Trophoblast cell (in vitro differentiated cells and primary cell): ENCODE measurements at regions not wholly inside any gene's neighbourhood (a gene's known extent, or its start where the extent isn't known, plus 50 kb on each side); places are given as distances from the start of the nearest gene placed in this dataset.
A peak's percentile ranks its signal among the peaks of the same experiment; 100 is the strongest.

Experiments
- DNase-seq, 2 donors: peaks; one replicate each; pipeline ENCODE4 v3.0.0-alpha.2; 2016
- H2AFZ ChIP-seq: 2 replicates; pipeline ENCODE4 v1.6.1; 2013; ENCODE audit warnings: low read length, moderate library complexity, mild to moderate bottlenecking; ENCODE audit not compliant: insufficient read depth, poor library complexity
- H2AK5ac ChIP-seq: 2 replicates; pipeline ENCODE4 v1.6.1; 2013; ENCODE audit warnings: mild to moderate bottlenecking, low read length
- H2BK120ac ChIP-seq: 2 replicates; pipeline ENCODE4 v1.6.1; 2013; ENCODE audit warnings: low read length, mild to moderate bottlenecking, moderate library complexity; ENCODE audit not compliant: insufficient read depth, poor library complexity
- H2BK12ac ChIP-seq: 2 replicates; pipeline ENCODE4 v1.6.1; 2013; ENCODE audit warnings: mild to moderate bottlenecking, low read length, moderate library complexity
- H2BK5ac ChIP-seq: 2 replicates; pipeline ENCODE4 v1.6.1; 2013; ENCODE audit warnings: low read length, low read depth, moderate library complexity, mild to moderate bottlenecking; ENCODE audit not compliant: poor library complexity
- H3K14ac ChIP-seq: 2 replicates; pipeline ENCODE4 v1.6.1; 2013; ENCODE audit warnings: mild to moderate bottlenecking, low read length
- H3K18ac ChIP-seq: 2 replicates; pipeline ENCODE4 v1.6.1; 2013; ENCODE audit warnings: mild to moderate bottlenecking, low read length
- H3K23ac ChIP-seq: 2 replicates; pipeline ENCODE4 v1.6.1; 2013; ENCODE audit warnings: low read length
- H3K27ac ChIP-seq: 2 replicates; pipeline ENCODE4 v1.5.1; 2013; ENCODE audit warnings: low read depth, mild to moderate bottlenecking, inconsistent platforms, low read length, moderate library complexity
- H3K27me3 ChIP-seq: 2 replicates; pipeline ENCODE4 v1.6.1; 2013; ENCODE audit warnings: inconsistent platforms, mild to moderate bottlenecking, low read length, moderate library complexity; ENCODE audit not compliant: insufficient read depth
- H3K36me3 ChIP-seq, 2 experiments: 1 replicate in 1 of 2; 2 replicates in 1 of 2; pipeline ENCODE4 v1.6.1; 2013; ENCODE audit warnings: low read length in 2 of 2, mild to moderate bottlenecking in 2 of 2, moderate library complexity in 1 of 2; ENCODE audit not compliant: insufficient read depth in 2 of 2, control insufficient read depth in 1 of 2
- H3K4ac ChIP-seq: 2 replicates; pipeline ENCODE4 v1.6.1; 2013; ENCODE audit warnings: low read depth, mild to moderate bottlenecking, low read length, moderate library complexity
- H3K4me1 ChIP-seq, 2 experiments: 1 replicate in 1 of 2; 2 replicates in 1 of 2; pipeline ENCODE4 v1.6.1; 2013; ENCODE audit warnings: low read length in 2 of 2, mild to moderate bottlenecking in 2 of 2, moderate library complexity in 1 of 2; ENCODE audit not compliant: insufficient read depth in 2 of 2, control insufficient read depth in 1 of 2
- H3K4me2 ChIP-seq: 2 replicates; pipeline ENCODE4 v1.6.1; 2013; ENCODE audit warnings: inconsistent platforms, mild to moderate bottlenecking, low read length, moderate library complexity
- H3K4me3 ChIP-seq: 2 replicates; pipeline ENCODE4 v1.5.1; 2013; ENCODE audit warnings: mild to moderate bottlenecking, low read depth, low read length, inconsistent platforms
- H3K79me1 ChIP-seq: one replicate; pipeline ENCODE4 v1.6.1; 2013; ENCODE audit warnings: low read length
- H3K79me2 ChIP-seq: 2 replicates; pipeline ENCODE4 v1.6.1; 2013; ENCODE audit warnings: low read length, mild to moderate bottlenecking; ENCODE audit not compliant: control insufficient read depth, insufficient read depth, poor library complexity
- H3K9ac ChIP-seq: 2 replicates; pipeline ENCODE4 v1.6.1; 2013; ENCODE audit warnings: mild to moderate bottlenecking, low read length
- H3K9me3 ChIP-seq: 2 replicates; pipeline ENCODE4 v1.6.1; 2013; ENCODE audit warnings: low read depth, mild to moderate bottlenecking, control low read depth, inconsistent platforms, low read length; ENCODE audit not compliant: insufficient read depth
- H4K12ac ChIP-seq: 2 replicates; pipeline ENCODE4 v1.6.1; 2013; ENCODE audit warnings: low read depth, mild to moderate bottlenecking, low read length, moderate library complexity
- H4K8ac ChIP-seq: 2 replicates; pipeline ENCODE4 v1.6.1; 2013; ENCODE audit warnings: low read depth, mild to moderate bottlenecking, low read length, moderate library complexity
- H4K91ac ChIP-seq: one replicate; pipeline ENCODE4 v1.6.1; 2013; ENCODE audit warnings: low read depth, mild to moderate bottlenecking, low read length, moderate library complexity
- WGBS: extraction: QIAGEN DNeasy Blood & Tissue Kit; methylation state at CpG from one replicate; pipeline ENCODE4 v1.1.7; 2013; ENCODE audit warnings: missing lambda C conversion rate; ENCODE audit not compliant: insufficient read length, insufficient coverage; ENCODE audit errors: extremely low coverage; 5-methylcytosine and 5-hydroxymethylcytosine counted together

DNA sequence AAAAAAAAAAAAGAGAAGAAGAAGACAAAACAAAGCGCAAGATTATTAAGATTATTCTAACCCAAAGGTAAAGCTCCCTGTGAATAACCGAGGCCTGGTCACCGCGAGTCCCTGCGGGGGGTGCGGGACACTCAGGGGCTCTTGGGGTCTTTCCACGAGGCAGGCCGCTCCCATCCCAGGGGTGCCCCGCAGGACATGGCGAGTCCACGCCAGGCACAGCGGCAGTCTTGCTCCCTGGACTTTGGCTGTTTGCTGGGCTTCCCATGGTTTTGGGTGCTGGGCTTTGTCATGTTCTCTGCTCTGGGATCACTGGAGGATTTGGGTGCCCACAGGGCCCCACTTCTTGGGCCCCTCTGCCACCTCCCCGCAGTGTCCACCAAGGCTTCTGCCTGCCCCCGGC lies 137.4 kb upstream of the TCERG1L start:
- H3K14ac ChIP-seq = no peak overlapping the region
- H2BK120ac ChIP-seq = no peak overlapping the region
- no peak overlapping the region for H2AFZ ChIP-seq
- H4K91ac ChIP-seq = no peak overlapping the region
- H3K9ac ChIP-seq = no peak overlapping the region
- H4K12ac ChIP-seq = no peak overlapping the region
- H3K4me2 ChIP-seq = no peak overlapping the region
- H3K18ac ChIP-seq = no peak overlapping the region
- H3K36me3 ChIP-seq = no peaks in the 10 kb centered on the region
- no peak overlapping the region for H3K23ac ChIP-seq
- no peaks in the 10 kb centered on the region for H3K27me3 ChIP-seq
- no peaks in the 10 kb centered on the region for H3K79me1 ChIP-seq
- H3K27ac ChIP-seq = no peak overlapping the region
- H4K8ac ChIP-seq = no peak overlapping the region
- no peaks in the 10 kb centered on the region for H3K79me2 ChIP-seq
- no peak overlapping the region for H3K4me3 ChIP-seq
- no peak overlapping the region for H2AK5ac ChIP-seq
- no peaks in the 10 kb centered on the region for H3K9me3 ChIP-seq
- no peak overlapping the region for H2BK12ac ChIP-seq
- DNase-seq = no peak
- H3K4me1 ChIP-seq = peaks cover 0 to 3% of the 10 kb centered on the region in 2 experiments
- H3K4ac ChIP-seq = no peak overlapping the region
- WGBS = no CpG with 5 or more reads among the region's 14 CpGs
- H2BK5ac ChIP-seq = no peak overlapping the region

DNA sequence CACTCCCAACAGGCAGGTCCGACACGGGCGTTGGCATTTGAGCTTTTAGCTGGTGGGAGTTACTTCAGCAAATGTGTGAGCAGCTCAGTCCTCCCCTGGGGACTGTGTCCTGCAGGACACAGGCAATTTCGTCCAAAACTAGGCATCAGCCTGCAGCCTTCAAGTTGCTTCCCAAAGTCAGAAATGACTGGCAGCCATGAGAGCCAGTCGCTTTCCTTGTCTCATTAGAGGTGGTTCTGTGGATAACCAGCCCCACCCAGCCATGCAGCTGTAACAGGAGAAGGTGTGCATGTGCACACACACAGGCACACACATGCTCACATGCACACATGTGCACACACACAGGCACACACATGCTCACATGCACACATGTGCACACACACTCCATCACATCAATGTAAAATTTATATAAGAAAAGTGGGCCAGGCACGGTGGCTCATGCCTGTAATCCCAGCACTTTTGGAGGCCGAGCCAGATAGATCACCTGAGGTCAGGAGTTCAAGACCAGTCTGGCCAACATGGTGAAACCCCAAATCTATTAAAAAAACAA lies 138.8 kb upstream of the TCERG1L start:
- Histone ChIP-seq H2AK5ac (no peak overlapping the region), H2BK120ac (no peak overlapping the region), H3K9ac (no peak overlapping the region), H4K91ac (no peak overlapping the region), H2BK5ac (no peak overlapping the region), H4K8ac (no peak overlapping the region), H3K27ac (no peak overlapping the region), H3K4ac (no peak overlapping the region), H3K27me3 (no peaks in the 10 kb centered on the region), H4K12ac (no peak overlapping the region), H3K23ac (no peak overlapping the region), H3K79me2 (no peaks in the 10 kb centered on the region), H2BK12ac (no peak overlapping the region), H3K9me3 (no peaks in the 10 kb centered on the region), H2AFZ (no peak overlapping the region), H3K4me2 (no peak overlapping the region), H3K18ac (no peak overlapping the region), H3K4me1 (peaks cover 0 to 5% of the 10 kb centered on the region in 2 experiments), H3K79me1 (no peaks in the 10 kb centered on the region), H3K14ac (no peak overlapping the region), H3K4me3 (no peak overlapping the region), H3K36me3 (no peaks in the 10 kb centered on the region)
- no CpG with 5 or more reads among the region's 7 CpGs for WGBS
- no peak for DNase-seq

DNA sequence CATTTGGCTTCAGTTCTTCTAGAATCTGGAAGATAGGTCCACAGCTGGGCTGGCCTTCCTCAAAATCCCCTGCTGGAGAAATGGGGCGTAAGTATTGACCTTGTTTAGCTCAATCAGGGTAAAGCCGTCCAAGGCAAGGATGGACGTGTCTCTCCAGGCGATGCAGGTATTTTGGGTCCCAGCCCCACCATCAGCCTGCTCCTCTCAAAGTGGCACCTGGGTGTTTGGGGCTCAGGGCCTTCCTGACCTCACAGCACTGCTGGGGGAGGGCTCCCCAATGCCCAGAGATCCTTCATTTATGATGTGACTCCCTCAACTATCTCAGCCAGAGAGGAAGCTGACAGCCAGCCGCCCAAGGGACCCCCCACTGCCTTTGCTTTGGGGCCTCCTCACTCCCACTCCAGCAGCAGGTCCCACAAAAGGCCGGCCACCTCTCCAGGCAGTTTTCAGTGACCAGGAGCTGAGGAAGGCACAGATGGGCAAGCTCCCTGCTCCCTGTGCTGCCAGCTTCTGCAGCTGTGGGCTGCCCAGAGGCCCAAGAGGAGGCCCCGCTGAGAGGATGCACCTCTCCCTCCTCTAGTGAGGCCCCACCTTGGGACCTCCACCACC lies 140.0 kb upstream of the TCERG1L start:
- Histone ChIP-seq H3K79me1 (no peaks in the 10 kb centered on the region), H4K12ac (no peak overlapping the region), H2BK120ac (no peak overlapping the region), H3K18ac (no peak overlapping the region), H2BK12ac (no peak overlapping the region), H2BK5ac (no peak overlapping the region), H3K4ac (no peak overlapping the region), H3K23ac (no peak overlapping the region), H3K36me3 (no peaks in the 10 kb centered on the region), H3K27me3 (no peaks in the 10 kb centered on the region), H2AK5ac (no peak overlapping the region), H3K4me1 (peaks cover 0 to 5% of the 10 kb centered on the region in 2 experiments), H3K79me2 (no peaks in the 10 kb centered on the region), H3K14ac (no peak overlapping the region), H3K9ac (no peak overlapping the region), H3K4me3 (no peak overlapping the region), H4K91ac (no peak overlapping the region), H2AFZ (no peak overlapping the region), H3K27ac (no peak overlapping the region), H3K4me2 (no peak overlapping the region), H4K8ac (no peak overlapping the region), H3K9me3 (no peaks in the 10 kb centered on the region)
- no CpG with 5 or more reads among the region's 7 CpGs for WGBS
- DNase-seq = no peak

DNA sequence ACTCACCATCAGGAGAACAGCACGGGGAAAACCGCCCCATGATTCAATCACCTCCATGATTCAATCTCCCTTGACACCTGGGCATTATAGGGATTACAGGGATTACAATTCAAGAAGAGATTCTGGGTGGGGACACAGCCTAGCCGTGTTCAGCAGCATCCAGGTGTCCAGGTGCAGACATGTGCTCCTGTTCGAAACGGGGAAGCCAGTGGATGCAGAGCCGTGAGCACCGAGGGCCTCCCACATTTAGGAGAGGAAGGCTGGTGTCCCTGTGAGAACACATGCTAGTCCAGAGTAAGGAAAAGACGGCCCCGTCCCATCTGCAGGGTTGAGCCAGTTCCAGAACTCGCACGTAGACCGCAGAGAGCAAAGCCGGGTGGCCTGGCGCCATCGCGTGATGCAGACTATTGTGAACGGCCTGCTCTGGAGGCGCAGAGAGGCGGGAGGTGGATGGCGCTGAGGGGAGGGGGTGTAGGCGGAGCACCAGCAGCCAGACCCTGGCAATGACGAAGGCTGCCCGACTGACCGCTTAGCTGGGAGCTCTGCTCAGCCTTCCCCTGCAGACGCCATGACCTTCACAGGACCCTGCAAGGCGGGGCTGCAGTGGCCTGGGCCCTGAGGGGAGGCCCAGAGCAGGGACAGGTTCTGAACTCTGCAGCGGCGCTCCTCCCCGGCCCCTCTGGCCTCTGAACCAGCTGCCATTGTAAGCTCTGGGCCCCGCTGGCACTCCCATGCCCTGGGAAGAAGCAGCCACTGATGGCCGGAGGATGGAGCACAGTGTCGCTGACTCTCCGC lies 141.6 kb upstream of the TCERG1L start:
- no peak overlapping the region for H4K91ac ChIP-seq
- DNase-seq = no peak
- H3K23ac ChIP-seq = no peak overlapping the region
- no peak overlapping the region for H3K14ac ChIP-seq
- H3K9me3 ChIP-seq = no peaks in the 10 kb centered on the region
- H2BK5ac ChIP-seq = no peak overlapping the region
- H2BK12ac ChIP-seq = no peak overlapping the region
- H2AK5ac ChIP-seq = no peak overlapping the region
- H3K4ac ChIP-seq = no peak overlapping the region
- no peaks in the 10 kb centered on the region for H3K27me3 ChIP-seq
- peak overlapping the region; percentile 58 for H3K4me2 ChIP-seq
- H3K9ac ChIP-seq = no peak overlapping the region
- no peaks in the 10 kb centered on the region for H3K79me1 ChIP-seq
- no peak overlapping the region for H4K8ac ChIP-seq
- no peaks in the 10 kb centered on the region for H3K36me3 ChIP-seq
- no peak overlapping the region for H3K18ac ChIP-seq
- no peak overlapping the region for H2BK120ac ChIP-seq
- H3K4me3 ChIP-seq = peak overlapping the region; percentile 21
- WGBS = no CpG with 5 or more reads among the region's 33 CpGs
- peaks cover 0 to 5% of the 10 kb centered on the region in 2 experiments for H3K4me1 ChIP-seq
- H3K27ac ChIP-seq = no peak overlapping the region
- H4K12ac ChIP-seq = no peak overlapping the region
- no peaks in the 10 kb centered on the region for H3K79me2 ChIP-seq
- H2AFZ ChIP-seq = no peak overlapping the region
